ENCODE measurements at regions not wholly inside any gene's neighbourhood (a gene's known extent, or its start where the extent isn't known, plus 50 kb on each side); places are given as distances from the start of the nearest gene placed in this dataset.
A peak's percentile ranks its signal among the peaks of the same experiment; 100 is the strongest.

DNA sequence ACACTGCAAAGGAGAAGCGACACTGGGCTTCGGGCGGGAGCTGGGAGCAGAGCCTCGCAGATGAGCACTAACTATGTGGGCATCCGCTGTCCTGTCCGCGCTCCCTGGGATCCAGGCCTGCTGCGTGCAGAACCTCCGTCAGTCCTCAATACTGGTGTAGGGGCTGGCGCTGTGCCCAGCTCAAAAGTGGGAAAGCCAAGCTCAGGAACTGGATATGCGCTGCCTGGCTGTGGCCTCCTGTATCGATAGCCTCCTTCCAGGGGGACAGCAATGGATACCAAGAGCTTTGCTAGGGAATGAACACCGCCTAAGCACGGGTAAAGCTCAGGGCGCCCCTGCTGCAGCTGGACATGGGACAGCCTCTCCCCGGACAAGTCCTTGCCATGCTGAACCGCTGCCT, 270.4 kb downstream of the NSG2 start:
- DNase-seq (ENCODE audit: extremely low read depth, low read depth) = no peak
- TF ChIP-seq CTCF (IDR thresholded peaks at IDR 0.05; ENCODE audit: low read depth, low read length) = no peak

DNA sequence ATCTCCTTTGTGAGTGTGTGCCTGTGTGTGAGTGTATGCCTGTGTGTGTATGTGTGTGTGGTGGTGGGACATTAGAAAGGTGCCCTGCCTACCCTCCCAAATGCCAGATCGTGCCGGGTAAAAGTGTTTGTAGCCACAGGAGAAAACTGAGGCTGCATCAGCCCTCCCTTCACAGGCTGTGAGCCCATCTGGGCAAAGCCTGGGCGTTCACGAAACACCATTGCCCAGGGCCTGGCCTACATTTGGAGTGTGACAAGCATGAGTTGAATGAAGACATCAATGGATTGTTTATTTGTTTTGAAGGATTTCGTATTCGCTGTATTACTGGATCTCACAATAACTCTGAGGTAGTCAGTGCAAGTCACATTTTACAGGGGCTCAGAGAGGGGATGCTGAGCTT, 270.8 kb downstream of the NSG2 start:
- no peak for DNase-seq (ENCODE audit: extremely low read depth, low read depth)
- TF ChIP-seq CTCF (IDR thresholded peaks at IDR 0.05; ENCODE audit: low read depth, low read length) = no peak

DNA sequence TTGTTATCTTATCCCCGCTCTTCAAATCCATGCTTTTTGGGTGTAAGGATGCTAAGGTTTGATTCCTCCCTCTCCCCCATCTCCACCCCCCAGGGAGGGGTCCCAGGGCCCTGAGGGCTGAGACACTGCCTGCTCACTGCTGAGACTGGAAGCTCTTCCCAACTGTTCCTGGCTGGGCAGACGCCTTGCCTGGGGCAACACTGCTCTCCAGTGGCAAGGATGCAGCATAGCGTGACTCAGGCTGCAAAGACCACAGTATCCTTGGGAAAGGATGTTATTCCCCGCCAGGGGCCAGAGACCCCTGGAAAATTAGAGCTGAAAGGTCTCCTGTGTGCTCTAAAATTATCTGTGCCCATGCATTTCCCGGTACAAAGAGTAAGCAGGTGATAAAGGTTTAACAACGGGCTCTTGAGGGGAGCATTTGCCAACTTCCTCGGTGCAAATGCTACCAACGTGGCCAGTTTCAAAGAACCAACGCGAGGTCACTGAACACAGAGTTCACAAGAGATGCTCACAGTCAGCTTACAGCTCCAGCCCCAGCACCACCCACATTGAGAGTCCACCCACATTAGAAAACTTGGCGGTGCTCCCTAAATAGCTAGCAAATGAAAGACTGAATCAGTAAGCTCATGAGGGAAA, 271.9 kb downstream of the NSG2 start:
- peak; percentile 83 for TF ChIP-seq CTCF (IDR thresholded peaks at IDR 0.05; ENCODE audit: low read depth, low read length)
- DNase-seq (ENCODE audit: extremely low read depth, low read depth) = no peak

DNA sequence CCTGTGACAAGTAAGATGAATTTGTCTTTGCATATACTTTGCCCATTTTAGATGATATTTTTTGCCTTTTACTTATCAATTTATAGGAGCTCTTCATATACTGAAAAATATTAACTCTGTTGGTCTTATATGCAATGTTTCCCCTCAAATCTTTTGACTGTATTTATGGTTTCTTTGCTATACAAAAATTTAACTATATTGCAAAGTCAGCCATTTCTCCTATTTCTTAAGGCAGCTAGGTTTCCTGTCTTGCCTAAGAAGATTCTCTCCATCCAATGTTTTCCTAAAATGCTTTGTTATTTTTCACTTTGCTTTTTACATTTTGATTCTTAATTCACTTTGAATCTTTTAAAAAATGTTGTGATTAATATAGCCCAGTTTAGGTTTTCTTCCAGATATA, 273.1 kb downstream of the NSG2 start:
- no peak for TF ChIP-seq CTCF (IDR thresholded peaks at IDR 0.05; ENCODE audit: low read depth, low read length)
- no peak for DNase-seq (ENCODE audit: extremely low read depth, low read depth)

DNA sequence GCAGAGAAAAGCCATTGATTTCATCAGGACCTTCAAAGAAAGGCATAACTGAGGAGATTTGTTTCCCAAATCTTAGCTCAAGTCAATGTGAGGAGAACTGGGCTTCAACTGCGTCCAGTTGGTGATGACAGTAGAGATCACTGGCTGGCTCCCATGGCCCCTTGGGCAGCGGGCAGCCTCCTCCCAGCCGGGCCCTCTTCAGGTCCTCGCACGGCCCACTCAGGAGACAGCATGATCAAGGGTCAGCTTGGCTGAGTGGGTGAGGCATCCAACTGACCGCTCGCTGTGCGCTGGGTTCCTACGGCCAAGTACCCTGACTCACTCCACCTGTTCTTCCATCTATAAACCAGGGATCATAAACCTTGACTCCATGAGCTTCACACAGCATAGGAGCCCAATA, 274.0 kb downstream of the NSG2 start:
- TF ChIP-seq CTCF (IDR thresholded peaks at IDR 0.05; ENCODE audit: low read depth, low read length) = no peak
- no peak for DNase-seq (ENCODE audit: extremely low read depth, low read depth)

- DNase-seq (ENCODE audit: extremely low read depth, low read depth) = no peak
- no peak for TF ChIP-seq CTCF (IDR thresholded peaks at IDR 0.05; ENCODE audit: low read depth, low read length)
Observed at GRCh38 chr5:174320051-174320450, 274.5 kb downstream of the NSG2 start.

DNA sequence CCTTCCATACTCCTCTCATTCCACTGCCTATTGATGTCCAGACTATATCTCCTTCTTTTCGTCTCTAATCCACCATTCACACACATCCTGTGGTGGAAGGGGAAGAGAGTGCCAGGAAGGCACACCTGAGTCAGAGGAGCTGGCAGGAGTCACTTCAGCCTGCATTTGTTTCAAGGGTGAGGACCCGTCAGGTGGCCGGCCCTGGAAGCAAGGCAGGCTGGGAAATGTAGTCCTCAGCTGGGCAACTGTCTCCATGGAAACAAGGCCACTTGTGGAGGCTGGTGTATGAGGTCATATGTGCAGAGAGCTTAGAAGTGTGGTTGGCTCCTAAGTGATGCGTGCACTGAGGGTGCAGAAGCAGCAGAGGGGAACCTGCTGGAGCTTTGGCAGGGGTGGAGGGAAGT, 278.4 kb downstream of the NSG2 start:
- no peak for DNase-seq (ENCODE audit: extremely low read depth, low read depth)

More for the DNA sequence above, 278.4 kb downstream of the NSG2 start:
- no peak for TF ChIP-seq CTCF (IDR thresholded peaks at IDR 0.05; ENCODE audit: low read depth, low read length)

Data from AG09319 (cell line).